Gastroesophageal sphincter (tissue), 2 donors: ENCODE measurements at regions not wholly inside any gene's neighbourhood (a gene's known extent, or its start where the extent isn't known, plus 50 kb on each side); places are given as distances from the start of the nearest gene placed in this dataset.

Source experiments
- POLR2A ChIP-seq, 2 donors: fragments of 450-650 bp; IDR thresholded peaks; one replicate each; pipeline ENCODE4 v1.6.1; 2017; ENCODE audit warnings: antibody characterized with exemption in 2 of 2, mild to moderate bottlenecking in 2 of 2, moderate library complexity in 1 of 2
- POLR2AphosphoS5 ChIP-seq: sonication (generic); formaldehyde crosslinking; IDR thresholded peaks from one replicate; pipeline ENCODE4 v1.6.1; 2017; ENCODE audit warnings: antibody characterized with exemption

GRCh38 chr22:49119551-49119952 lies 708.1 kb downstream of the BRD1 start:
- no peak for TF ChIP-seq POLR2A (IDR thresholded peaks at IDR 0.05)
- TF ChIP-seq POLR2AphosphoS5: peak; percentile 34
